H1 (cell line): ENCODE measurements at regions not wholly inside any gene's neighbourhood (a gene's known extent, or its start where the extent isn't known, plus 50 kb on each side); places are given as distances from the start of the nearest gene placed in this dataset.

Source experiments
- CBX5 ChIP-seq: fragments of 300-800, 300-1000 bp; sonication (generic); IDR thresholded peaks from 2 replicates; pipeline ENCODE4 v1.7.1; 2016; ENCODE audit warnings: antibody characterized with exemption, low read length, low read depth
- EP300 ChIP-seq, 2 experiments: IDR thresholded peaks; 1 replicate in 1 of 2; 2 replicates in 1 of 2; pipeline ENCODE4 v1.6.1; 2011 to 2012; ENCODE audit warnings: low read depth in 2 of 2, low read length in 2 of 2, mild to moderate bottlenecking in 2 of 2, borderline replicate concordance in 1 of 2, inconsistent platforms in 1 of 2, moderate library complexity in 1 of 2
- EZH2 ChIP-seq: fragments of 200-600 bp; sonication (generic); IDR thresholded peaks from 2 replicates; pipeline ENCODE4 v1.7.1; 2012; ENCODE audit warnings: low read depth, mild to moderate bottlenecking, moderate library complexity, low read length, inconsistent platforms; ENCODE audit not compliant: severe bottlenecking
- RFX5 ChIP-seq: IDR thresholded peaks from 2 replicates; pipeline ENCODE4 v1.6.1; 2011; ENCODE audit warnings: low read depth, low read length, improper control_type of control experiment, borderline replicate concordance
- RNF2 ChIP-seq: fragments of 200-900, 300-1000 bp; sonication (generic); IDR thresholded peaks from 2 replicates; pipeline ENCODE4 v1.7.1; 2016; ENCODE audit warnings: borderline replicate concordance, low read depth, mild to moderate bottlenecking, antibody characterized with exemption, low read length; ENCODE audit not compliant: poor library complexity, severe bottlenecking; ENCODE audit errors: missing control alignments
- SUZ12 ChIP-seq: fragments of 200-600 bp; sonication (generic); IDR thresholded peaks from 2 replicates; pipeline ENCODE4 v1.6.1; 2012; ENCODE audit warnings: mild to moderate bottlenecking, inconsistent platforms, low read length, moderate library complexity, mixed read lengths
- TAF7 ChIP-seq: optimal IDR thresholded peaks from 2 replicates; pipeline ENCODE3; 2011; ENCODE audit warnings: low read depth, mild to moderate bottlenecking, inconsistent platforms, low read length, moderate library complexity, borderline replicate concordance

GRCh38 chr2:22786817-22787216 is 598.2 kb upstream of the KLHL29 start:
- TF ChIP-seq RNF2 (no peak), EZH2 (no peak), TAF7 (no peak), EP300 (IDR thresholded peaks at IDR 0.05; ENCODE audit: borderline replicate concordance in 1 of 2, low read depth in 2 of 2, low read length in 2 of 2) (no peak), CBX5 (no peak), SUZ12 (no peak), RFX5 (no peak)
